ENCODE measurements at regions not wholly inside any gene's neighbourhood (a gene's known extent, or its start where the extent isn't known, plus 50 kb on each side); places are given as distances from the start of the nearest gene placed in this dataset.

GRCh38 chr14:34023824-34024767 lies 73.2 kb upstream of the EGLN3 start (continued):
- TF ChIP-seq, protein P1, sequence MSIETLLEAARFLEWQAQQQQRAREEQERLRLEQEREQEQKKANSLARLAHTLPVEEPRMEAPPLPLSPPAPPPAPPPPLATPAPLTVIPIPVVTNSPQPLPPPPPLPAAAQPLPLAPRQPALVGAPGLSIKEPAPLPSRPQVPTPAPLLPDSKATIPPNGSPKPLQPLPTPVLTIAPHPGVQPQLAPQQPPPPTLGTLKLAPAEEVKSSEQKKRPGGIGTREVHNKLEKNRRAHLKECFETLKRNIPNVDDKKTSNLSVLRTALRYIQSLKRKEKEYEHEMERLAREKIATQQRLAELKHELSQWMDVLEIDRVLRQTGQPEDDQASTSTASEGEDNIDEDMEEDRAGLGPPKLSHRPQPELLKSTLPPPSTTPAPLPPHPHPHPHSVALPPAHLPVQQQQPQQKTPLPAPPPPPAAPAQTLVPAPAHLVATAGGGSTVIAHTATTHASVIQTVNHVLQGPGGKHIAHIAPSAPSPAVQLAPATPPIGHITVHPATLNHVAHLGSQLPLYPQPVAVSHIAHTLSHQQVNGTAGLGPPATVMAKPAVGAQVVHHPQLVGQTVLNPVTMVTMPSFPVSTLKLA (IDR thresholded peaks at IDR 0.05): peak; percentile 27; the same call in 1 of the 2 replicates
- TF ChIP-seq HNRNPLL (IDR thresholded peaks at IDR 0.05; ENCODE audit: low read depth, low read length, poor library complexity, severe bottlenecking) (peak; percentile 24), CREBL2 (CRISPR knock-in tag; IDR thresholded peaks at IDR 0.05; ENCODE audit: borderline replicate concordance) (0 out of 2 replicates have a peak, but pooled peaks have one; percentile 51), HNF4A (CRISPR knock-in tag; IDR thresholded peaks at IDR 0.05) (peak; percentile 92), MAX (IDR thresholded peaks at IDR 0.05) (peak; percentile 64; the same call in 1 of the 2 replicates), BCL6 (CRISPR knock-in tag; IDR thresholded peaks at IDR 0.05) (peak; percentile 92), ZNF75D (CRISPR knock-in tag; IDR thresholded peaks at IDR 0.05; ENCODE audit: borderline replicate concordance) (no peak), TARDBP (CRISPR knock-in tag; IDR thresholded peaks at IDR 0.05) (peak; percentile 91), ZNF124 (CRISPR knock-in tag; IDR thresholded peaks at IDR 0.05) (peak; percentile 85; the same call in 1 of the 2 replicates), USF2 (IDR thresholded peaks at IDR 0.05; ENCODE audit: low read depth, low read length) (no peak), USF2 (CRISPR knock-in tag; IDR thresholded peaks at IDR 0.05; ENCODE audit: borderline replicate concordance) (no peak), SMAD3 (CRISPR knock-in tag; IDR thresholded peaks at IDR 0.05) (peak; percentile 71), ATRX (CRISPR knock-in tag; IDR thresholded peaks at IDR 0.05; ENCODE audit: borderline replicate concordance) (no peak), ELF4 (CRISPR knock-in tag; IDR thresholded peaks at IDR 0.05; ENCODE audit: borderline replicate concordance) (peak; percentile 85), ZNF451 (CRISPR knock-in tag; IDR thresholded peaks at IDR 0.05) (no peak), YY1 (IDR thresholded peaks at IDR 0.05; ENCODE audit: insufficient read depth, insufficient replicate concordance, low read depth, low read length) (no peak), ZFP90 (CRISPR knock-in tag; IDR thresholded peaks at IDR 0.05; ENCODE audit: borderline replicate concordance) (peak; percentile 8; the same call in 1 of the 2 replicates), KLF12 (CRISPR knock-in tag; IDR thresholded peaks at IDR 0.05; ENCODE audit: borderline replicate concordance) (no peak), SSRP1 (CRISPR knock-in tag; IDR thresholded peaks at IDR 0.05) (peak; percentile 83; the same call in 1 of the 2 replicates), TOPORS (CRISPR knock-in tag; IDR thresholded peaks at IDR 0.05) (peak; percentile 76), SP2 (CRISPR knock-in tag; IDR thresholded peaks at IDR 0.05) (no peak), EP300 (IDR thresholded peaks at IDR 0.05; ENCODE audit: low read depth in 2 of 2, low read length in 2 of 2) (peak; percentile 99), EP300 (CRISPR knock-in tag; IDR thresholded peaks at IDR 0.05; ENCODE audit: borderline replicate concordance) (peak; percentile 98), POLR2A (IDR thresholded peaks at IDR 0.05; ENCODE audit: insufficient read depth in 1 of 2, low read depth in 2 of 2, low read length in 2 of 2) (peak; percentile 34 to 58; a peak in 2 of 4 replicates)
- TF ChIP-seq, protein P2, sequence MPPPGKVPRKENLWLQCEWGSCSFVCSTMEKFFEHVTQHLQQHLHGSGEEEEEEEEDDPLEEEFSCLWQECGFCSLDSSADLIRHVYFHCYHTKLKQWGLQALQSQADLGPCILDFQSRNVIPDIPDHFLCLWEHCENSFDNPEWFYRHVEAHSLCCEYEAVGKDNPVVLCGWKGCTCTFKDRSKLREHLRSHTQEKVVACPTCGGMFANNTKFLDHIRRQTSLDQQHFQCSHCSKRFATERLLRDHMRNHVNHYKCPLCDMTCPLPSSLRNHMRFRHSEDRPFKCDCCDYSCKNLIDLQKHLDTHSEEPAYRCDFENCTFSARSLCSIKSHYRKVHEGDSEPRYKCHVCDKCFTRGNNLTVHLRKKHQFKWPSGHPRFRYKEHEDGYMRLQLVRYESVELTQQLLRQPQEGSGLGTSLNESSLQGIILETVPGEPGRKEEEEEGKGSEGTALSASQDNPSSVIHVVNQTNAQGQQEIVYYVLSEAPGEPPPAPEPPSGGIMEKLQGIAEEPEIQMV (CRISPR knock-in tag; IDR thresholded peaks at IDR 0.05; ENCODE audit: low read depth): peak; percentile 36; the same call in 1 of the 2 replicates

Measured in HepG2 (cell line).